Stromal cell of bone marrow (primary cell): ENCODE measurements at regions not wholly inside any gene's neighbourhood (a gene's known extent, or its start where the extent isn't known, plus 50 kb on each side); places are given as distances from the start of the nearest gene placed in this dataset.

Experiments
- DNase-seq: peaks from one replicate; pipeline ENCODE4 v3.0.0-alpha.2; 2012; ENCODE audit warnings: low read depth

DNA sequence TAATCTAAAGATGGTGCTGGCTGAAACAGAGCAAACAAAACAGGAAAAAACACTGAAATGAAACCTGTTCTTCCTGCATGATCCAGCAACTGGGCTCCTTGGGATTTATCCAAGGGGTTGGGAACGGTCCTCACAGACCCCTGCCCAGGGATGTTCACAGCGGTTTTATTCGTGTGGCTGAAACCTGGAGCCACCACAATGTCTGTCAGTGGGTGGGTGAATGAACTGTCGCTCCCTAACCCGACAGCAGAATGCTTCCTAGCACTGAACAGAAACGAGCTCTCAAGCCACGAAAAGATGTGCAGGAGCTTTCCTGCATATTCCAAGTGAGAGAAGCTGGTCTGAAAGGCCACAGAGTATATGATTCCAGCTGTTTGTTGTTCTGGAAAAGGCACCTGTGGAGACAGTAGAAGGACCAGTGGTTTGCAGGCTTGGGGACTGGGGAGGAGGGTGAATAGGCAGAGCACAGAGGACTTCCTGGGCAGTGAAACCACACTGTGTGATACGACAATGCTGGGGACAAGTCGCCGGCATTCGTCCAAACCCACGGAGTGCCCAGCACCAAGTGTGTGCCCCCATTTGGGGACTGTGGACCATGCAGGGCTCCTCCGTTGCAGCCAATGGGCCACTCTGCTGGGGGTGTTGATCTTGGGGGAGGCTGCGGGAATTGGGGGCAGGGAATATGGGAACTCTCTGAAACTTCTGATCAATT is 73.9 kb downstream of the TEX29 start:
- no peak for DNase-seq

- DNase-seq = no peak
Measured at GRCh38 chr13:111395511-111396393, 75.3 kb downstream of the TEX29 start.

DNA sequence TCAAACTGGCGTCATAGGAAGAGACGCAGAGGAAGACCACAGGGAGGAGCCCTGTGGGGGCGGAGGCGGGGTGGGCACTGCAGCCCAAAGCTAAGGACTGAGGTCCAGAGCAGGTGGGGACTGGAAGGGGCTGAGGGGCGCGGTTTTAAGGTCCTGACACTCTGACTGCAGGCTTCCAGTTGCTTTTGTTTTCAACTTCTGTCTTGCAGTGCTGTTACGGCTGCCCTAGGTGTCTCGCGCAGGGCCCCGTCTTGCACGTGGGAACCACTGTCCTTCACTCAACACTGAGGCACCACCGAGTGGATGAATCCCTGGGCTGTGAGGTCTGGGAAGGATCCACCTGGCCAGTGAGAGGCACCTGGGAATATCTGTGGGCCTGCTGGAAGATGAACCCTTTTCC is 76.0 kb downstream of the TEX29 start:
- DNase-seq = no peak

DNA sequence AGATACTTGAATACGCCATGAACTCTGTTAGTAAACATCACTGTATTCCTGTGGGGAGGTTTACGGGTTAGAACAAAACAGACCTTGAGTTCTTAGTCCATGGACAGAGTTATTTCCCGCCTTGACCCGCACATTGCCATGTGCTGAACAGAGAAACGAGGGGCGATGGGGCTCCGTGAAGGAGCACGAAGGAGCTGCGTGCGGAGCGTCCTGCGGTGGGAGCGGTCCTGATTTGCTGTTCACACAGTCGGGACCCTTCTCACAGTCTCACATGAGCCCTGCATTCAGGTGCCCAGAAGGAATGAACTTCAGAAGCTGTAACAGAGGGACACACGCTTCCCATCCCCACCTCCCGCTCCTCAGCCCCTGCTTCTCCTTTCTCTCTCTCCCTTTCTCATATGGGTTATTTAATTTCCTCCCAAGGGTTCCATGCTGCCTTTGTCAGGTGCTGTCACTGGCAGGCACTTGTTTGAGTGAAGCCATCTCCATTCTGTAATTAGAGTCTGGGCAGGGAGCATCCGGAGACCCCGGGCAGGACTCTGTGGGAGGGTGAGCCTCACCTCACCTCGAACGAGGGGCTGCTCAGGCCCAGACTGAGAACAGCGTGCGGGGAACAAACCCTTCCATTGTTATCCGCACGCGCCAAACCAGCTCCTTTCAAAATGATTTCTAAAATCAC is 76.9 kb downstream of the TEX29 start:
- no peak for DNase-seq

DNA sequence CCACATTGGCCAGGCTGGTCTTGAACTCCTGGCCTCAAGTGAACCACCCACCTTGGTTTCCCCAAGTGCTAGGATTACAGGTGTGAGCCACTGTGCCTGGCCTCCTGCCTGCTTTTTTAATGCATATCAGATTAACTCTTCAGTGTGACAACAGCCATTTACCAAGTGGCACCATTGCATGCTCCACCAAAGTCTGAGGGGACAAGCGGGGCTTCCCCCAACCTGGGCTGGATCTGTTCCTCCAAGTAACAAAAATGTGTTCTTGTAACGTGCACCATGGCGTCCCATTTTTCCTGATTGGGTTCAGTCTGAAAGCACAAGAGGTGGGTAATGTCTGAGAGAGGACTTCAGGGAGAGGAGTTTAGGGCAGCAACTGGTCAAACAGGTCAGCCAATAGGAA is 77.8 kb downstream of the TEX29 start:
- no peak for DNase-seq

- DNase-seq = no peak
Measured at GRCh38 chr13:111398715-111399299, 78.4 kb downstream of the TEX29 start.

- no peak for DNase-seq
Measured at GRCh38 chr13:111399334-111399733, 78.9 kb downstream of the TEX29 start.

GRCh38 chr13:111399776-111400538 is 79.5 kb downstream of the TEX29 start:
- no peak for DNase-seq

- DNase-seq = no peak
Measured at GRCh38 chr13:111401151-111401550, 80.7 kb downstream of the TEX29 start.

DNA sequence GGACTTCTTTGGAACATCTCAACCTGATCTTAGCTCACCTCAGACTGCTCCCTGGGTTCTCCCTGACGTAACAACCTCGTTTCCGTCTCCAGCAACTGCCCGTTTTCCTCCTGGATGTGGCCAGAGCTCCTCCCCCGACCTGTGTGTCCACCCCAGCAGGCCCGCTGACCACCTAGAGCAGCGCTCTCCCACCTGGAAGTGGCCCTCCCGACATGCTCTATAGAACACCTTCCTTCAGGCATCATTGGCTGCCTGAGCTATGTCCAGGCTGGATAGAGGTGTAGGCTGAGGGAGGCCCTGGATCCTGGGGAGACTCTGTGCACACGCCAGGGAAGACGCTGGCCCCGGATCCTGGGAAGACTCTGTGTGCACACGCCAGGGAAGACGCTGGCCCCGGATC is 81.3 kb downstream of the TEX29 start:
- no peak for DNase-seq

DNA sequence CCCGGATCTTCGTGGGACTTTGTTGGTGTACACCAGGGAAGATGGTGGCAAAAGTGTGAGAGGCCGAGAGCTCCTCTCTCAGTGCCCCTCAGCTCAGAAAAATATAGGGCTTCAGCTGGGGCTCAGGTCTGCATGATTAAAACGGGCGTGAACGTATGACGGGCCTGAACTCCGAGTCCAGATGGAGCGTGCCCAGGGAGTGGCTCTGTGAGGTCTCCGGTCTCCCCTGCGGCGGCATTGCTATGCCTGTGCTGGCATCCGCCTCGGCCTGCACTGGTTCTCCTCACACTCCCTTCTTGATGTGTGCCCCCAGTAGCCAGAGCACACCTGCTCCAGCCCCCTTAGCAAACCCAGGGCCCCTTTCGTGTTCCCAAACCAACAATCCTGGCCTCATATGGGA is 82.0 kb downstream of the TEX29 start:
- no peak for DNase-seq

DNA sequence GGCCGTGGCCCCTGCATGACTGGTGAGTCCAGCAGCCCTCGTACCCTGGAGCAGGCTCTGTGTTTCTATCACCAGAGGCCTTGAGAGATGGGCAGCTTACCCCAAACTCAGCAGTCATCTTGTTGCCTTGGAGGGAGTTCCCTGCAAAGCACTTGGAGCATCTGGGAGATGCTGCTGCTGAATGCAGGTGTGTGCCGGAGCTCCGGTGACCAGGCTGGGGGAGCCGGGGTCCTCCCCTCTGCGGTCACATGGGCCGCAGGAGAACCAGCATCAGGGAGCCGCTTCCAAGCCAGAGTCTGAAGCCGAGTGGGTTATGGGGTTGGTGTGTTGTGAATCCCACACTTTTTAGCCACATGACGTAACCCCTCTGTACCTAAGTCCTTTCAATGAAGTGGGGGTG is 82.8 kb downstream of the TEX29 start:
- no peak for DNase-seq

DNA sequence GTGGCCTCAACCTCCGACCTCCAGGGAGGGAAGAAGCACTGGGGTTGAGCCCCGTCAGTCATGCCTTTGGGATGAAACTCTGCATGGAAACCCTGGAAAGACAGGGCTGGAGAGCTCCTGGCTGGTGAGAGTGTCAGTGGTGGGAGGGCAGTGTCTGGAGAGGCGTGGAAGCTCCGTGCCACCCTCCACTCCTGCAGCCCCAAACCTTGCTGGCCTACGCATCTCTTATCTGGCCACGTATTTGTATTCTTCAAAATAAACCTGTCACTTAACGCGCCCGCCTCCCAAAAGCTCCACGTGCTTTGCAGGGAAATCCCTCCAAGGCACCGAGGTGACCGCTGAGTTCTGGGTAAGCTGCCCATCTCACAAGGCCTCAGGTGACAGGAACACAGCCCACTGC is 84.3 kb downstream of the TEX29 start:
- no peak for DNase-seq

GRCh38 chr13:111406636-111407035 is 86.2 kb downstream of the TEX29 start:
- DNase-seq = no peak

DNA sequence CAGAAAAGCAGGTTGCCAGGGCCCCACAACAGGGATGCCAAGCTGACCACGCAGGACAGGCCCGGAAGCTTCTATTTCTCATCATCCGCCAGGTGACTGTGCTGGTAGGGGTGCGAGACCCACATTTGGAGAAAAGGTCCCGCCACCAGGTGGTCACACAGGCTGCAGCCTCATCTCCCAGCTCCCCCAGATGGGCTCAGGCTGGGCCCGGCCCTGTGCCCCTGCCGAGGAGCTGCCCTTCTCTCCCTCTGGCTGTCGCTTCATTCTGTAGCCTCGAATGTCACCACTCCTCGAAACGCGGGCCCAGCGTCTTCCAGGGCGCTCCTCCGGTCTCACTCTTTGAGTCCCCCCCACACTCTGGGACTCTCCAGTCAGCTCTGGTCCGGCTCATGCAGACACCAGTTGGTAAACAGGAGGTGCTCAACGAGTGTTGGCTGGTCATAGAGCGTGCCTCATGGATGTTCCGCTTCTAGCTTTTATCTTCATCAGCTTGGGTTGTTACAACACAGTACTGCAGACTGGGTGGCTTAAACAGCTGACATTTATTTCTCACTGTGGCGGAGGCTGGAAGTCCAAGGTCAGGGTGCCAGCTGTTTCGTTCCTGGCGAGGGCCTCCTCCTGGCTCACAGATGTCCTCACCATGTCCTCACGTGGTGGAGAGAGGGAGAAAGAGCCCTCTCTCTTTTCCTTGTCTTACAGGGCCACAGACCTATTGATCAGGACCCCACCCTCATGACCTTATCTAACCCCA is 87.1 kb downstream of the TEX29 start:
- no peak for DNase-seq

GRCh38 chr13:111409413-111409812 is 89.0 kb downstream of the TEX29 start:
- no peak for DNase-seq

- DNase-seq = no peak
Measured at GRCh38 chr13:111410232-111411021, 90.0 kb downstream of the TEX29 start.

DNA sequence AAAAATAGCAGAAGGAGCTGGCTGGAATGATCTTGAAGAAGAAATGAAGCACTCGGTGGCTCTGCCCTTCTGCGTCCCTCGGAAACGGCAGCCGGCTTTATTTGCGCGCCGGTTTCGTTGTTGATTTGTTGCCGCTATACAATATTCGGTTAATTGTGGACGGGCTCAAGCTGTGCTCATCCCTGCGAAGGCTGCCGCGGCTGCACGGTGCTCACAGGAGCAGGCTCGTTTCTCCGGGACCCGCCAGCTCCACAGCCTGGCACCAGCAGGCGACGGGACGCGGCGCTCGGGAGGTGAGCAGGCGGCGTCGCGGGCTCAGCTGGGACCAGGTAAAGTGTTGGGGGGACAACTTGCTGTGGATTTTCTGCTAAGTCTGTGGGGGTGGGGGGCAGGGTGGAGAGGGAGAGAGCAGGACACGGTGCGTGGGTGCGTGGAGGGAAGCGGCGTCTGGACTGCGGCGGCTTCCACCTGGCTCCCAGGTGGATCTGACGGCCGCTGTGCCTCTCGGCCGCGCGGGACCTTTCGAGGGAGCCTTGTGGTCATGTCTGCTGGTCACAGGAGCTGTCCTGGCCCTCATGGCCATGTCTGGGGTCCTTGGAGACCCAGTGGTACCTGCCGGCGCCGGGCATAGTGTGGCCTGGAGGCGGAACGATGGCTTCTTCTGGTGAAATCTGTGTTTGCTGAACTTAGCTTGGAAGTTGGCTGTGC is 90.9 kb downstream of the TEX29 start:
- no peak for DNase-seq

- DNase-seq = no peak
Measured at GRCh38 chr13:111411919-111412650, 91.6 kb downstream of the TEX29 start.
